Stimulated activated CD4-positive, alpha-beta T cell treated with anti-CD3 and anti-CD28 coated beads, Interleukin-4, amount 100 ng/mL, for 48 hours (primary cell): ENCODE measurements at regions not wholly inside any gene's neighbourhood (a gene's known extent, or its start where the extent isn't known, plus 50 kb on each side); places are given as distances from the start of the nearest gene placed in this dataset.
"Not testable (repeated sequence)": the region's sequence is repeated elsewhere in the genome, so short reads cannot be mapped to it uniquely, and the experiment has no call there.

ENCODE experiments used
- DNase-seq, 2 donors: peaks; one replicate each; pipeline ENCODE4 v3.0.0-alpha.2; 2020; ENCODE audit warnings: low read depth in 2 of 2

DNA sequence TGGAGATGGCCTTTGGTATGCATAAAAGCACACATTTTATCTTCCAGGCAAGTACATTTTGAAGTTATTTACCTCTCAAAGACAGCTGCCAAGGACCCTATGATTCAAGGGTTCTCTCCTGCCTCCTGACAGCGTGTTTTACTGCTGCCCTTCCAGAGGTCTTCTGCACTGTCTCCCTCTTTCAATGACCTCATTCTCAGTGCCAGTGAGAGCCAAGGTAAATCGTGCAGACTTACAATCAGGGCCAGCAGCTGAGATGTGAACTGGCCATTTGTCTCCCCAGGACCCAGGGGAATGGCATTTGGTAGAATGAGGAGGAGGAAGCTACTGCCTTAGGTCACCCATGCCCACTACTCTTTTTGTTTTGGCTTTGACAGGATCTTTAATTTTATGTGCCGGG lies 84.2 kb upstream of the FGGY start:
- DNase-seq, result no peak

DNA sequence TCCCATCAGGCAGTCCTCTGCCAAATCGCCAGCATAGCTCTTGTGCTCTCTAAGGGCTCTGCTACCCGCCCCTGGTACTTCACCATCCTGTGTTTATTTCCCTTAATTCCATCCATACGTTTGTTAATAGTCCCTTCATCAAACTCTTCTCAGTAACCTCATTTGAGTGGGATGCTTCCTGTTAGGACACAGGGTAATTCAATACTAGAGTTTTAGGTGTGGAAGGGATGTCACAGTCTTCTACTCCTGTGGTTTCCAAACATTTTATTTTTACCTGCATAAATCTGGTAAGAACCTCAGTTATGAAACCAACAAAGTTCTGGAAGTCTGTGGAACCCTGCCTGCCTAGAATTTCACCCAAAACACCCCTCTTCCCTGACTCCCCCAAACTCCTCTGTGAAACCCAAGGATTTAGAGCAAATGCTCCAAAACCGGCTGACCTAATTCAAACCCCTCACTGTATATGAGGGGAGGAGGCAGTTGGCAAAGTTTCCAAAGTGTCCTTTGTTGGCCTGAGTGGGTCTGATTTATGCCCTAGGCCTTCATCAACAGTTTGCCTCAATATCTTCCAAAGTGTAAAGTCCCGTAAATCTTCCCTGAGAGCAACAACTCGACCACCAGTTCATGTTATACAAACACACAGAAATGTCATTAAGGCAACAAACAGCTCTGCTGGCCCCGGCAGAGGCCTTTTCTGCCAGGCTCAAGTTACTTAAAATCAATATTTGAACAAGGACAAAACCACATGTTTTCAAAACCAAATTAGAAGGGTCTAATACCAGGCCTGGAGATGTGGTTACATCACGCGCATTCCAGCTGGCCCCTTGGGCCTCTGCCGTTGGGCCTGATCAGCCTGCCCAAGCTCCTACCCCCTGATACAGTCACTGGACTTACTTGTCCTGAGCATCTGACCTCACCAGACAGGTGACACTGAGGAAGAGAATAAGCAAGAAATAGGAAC lies 82.4 kb upstream of the FGGY start:
- no peak for DNase-seq

DNA sequence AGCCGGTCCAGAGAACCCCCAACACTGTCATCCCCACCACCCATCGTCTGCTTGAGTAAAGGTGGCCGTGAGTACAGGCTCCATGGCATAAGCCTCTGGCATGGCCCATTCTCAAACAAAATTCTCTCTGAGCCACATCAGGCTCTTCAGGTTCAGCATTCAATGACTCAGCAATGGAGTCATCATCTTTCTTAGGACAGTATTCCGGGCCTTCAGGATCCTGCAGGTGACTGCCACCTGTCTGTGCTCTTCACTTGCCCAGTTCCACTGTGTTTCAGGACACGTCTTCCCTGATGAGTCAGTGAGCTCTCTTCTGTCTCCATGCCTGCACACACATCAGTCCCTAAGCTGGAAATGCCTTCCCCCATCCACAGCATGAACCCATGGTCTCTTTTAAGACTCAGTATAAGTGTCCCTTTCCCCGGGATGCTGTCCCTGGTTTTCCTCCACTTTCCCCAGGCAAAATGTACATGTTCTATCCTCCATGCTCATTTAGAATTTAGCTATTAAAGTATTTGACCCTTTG lies 81.1 kb upstream of the FGGY start:
- DNase-seq, result no peak

DNA sequence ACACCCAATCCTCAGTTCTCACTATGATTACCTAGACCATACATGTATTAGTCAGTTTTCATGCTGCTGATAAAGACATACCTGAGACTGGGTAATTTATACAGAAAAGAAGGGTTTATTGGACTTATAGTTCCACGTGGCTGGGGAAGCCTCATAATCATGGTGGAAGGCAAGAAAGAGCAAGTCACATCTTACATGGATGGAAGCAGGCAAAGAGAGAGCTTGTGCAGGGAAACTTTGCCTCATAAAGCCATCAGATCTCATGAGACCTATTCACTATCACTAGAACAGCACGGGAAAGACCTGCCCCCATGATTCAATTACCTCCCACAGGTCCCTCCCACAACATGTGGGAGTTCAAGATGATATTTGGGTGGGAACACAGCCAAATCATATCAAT lies 79.5 kb upstream of the FGGY start:
- DNase-seq, result not testable (repeated sequence)

DNA sequence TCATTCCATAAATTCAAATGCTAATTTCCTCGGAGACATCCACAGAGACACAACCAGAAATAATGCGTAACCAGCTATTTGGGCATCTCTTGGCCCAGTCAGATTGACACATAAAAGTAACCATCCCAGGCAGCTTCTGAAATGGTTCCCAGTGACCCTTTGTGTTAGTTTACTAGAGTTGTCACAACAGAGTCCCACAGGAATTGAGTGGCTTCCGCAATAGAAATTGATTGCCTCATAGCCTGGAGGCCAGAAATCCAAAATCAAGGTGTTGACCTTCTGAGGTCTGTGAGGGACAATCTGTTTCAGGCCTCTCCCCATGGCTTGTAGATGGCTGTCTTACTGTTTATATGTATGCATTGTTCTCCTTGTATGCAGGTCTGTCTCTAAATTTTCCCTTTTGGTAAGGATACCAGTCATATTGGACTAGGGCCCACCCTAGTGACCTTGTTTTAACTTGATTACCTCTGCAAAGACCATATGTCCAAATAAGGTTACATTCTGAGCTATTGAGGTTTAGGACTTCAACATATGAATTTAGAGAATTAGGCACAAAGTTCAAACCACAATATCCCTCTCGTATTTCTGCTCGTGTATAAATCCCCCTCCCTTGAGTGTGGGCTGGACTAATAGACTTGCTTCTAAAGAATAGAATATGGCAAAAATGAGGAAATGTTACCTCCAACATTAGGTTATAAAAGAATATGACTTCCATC lies 78.2 kb upstream of the FGGY start:
- no peak for DNase-seq

- no peak for DNase-seq
Measured at GRCh38 chr1:59219916-59220315, 77.0 kb upstream of the FGGY start.

- no peak for DNase-seq
Measured at GRCh38 chr1:59220356-59220755, 76.5 kb upstream of the FGGY start.

DNA sequence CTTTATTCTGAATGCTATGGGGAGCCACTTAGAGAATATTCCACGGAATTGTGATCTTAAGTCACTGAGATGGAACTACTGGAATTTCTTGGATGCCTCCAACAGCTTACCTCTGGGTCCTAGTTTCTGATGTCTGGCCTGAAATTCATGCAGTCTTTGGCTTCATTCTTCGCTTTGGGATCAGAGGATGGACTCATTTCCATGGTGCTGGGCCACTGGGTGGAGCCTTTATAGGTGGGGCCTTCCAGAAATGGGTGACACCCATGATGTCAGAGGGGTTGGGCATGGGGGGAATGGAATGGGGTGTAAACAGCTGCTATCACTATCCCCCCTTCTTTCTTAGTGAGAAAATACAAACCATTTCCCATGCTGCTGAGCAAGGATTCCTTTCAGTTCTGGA lies 73.7 kb upstream of the FGGY start:
- DNase-seq, result no peak

DNA sequence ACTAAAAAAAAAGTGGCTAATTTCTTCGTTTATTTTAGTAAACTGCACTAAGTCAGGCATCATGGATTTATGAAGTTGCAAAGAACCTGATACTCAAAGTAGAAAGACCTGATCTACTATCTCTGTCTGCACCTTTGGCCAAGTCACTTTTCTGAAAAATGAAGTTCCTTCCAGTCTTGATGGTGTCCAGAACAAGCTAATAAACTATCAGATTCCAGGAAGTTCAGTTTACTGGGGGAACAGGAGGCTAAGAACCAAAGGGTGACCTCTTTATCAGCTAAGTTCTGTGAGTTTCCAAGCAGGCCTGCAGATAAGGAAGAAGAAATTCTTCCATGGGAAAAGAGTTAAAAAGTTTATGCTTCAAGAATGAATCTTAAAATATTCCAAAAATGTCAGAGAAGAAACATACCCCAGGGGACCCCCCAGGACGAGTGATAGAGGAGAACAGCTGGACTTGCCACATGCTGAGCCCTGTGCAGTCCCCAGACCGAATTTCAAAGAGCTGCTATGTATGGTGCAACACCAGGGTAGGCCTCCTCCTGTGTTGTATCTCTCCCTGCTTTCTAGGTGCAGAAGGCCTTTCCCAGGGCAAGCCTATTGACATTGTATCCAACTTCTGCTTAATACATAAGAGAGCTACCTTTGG lies 72.8 kb upstream of the FGGY start:
- no peak for DNase-seq

DNA sequence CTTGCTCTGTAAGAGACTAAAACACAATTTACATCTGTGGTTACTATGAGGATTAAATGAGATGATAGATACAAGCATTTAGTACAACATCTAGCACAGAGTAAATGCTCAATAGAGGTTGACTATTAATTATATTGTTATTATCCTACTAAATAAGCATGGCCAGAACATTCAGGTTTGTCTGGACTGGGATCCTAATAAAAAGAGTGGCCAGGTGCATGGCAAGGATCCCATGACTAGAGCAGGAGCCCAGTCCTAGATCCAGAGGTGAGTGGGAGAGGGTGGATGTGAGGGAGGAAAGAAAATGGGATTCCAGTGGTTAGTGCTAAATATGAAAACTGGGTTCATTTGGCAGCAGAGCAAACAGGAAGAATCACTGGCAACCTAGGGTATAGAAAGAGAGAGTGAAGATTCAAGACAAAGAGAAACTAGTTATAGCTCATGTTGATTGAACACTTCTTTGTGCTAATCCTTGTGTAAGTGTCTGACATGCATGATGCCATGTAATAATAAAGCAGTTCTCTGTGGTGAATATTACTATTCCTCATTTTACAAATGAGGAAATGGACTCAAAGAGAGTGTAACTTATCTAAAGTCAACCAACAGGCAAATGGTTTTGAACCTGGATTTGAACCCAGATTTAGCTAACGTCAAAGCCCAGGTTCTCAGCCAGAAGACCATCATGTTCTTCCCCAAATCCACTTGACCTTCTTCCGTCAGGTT lies 71.1 kb upstream of the FGGY start:
- no peak for DNase-seq

GRCh38 chr1:59229138-59229537 lies 67.8 kb upstream of the FGGY start:
- DNase-seq, result no peak

- DNase-seq, result no peak
Measured at GRCh38 chr1:59230622-59231021, 66.3 kb upstream of the FGGY start.

DNA sequence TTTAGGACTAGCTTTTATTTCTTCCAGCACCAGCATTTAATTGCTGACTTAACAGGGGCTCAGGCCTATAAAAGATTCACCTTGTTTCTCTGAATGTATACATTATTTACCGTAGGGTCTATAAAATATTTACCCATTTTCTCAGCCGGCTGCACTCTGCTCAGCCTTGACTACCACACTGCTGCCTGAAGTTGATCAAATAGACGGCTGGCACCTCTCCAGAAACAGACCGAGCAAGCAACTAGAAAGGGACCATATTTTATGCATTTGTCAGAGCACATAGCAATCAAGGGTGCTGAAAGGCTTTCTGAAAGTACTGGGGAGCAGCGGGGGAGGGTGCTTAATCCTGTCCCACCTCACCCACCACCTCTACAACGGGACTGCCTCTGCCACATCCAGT lies 64.7 kb upstream of the FGGY start:
- DNase-seq, result no peak

- DNase-seq, result no peak
Measured at GRCh38 chr1:59233444-59233843, 63.5 kb upstream of the FGGY start.

- no peak for DNase-seq
Measured at GRCh38 chr1:59236721-59237545, 60.0 kb upstream of the FGGY start.

GRCh38 chr1:59237900-59238299 lies 59.0 kb upstream of the FGGY start:
- DNase-seq, result no peak

- DNase-seq, result no peak
Measured at GRCh38 chr1:59238333-59238934, 58.5 kb upstream of the FGGY start.

DNA sequence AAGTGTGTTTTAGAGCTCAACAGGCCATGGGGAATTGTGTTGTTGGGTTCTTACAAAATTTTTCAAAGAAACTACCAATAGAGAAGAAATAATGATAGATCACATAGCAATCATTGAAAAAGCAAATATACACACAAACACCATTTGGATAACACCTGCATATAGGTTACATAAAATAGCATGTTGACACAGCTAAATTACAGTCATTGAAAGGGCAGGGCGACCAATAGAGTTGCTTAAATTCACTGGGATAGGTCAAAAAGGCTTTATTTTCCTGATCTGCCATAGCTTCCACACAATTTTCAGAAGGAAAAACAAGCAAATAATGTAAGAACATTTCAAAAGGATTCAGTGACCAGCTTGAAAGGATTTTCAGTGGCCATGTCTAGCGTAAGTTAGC lies 57.9 kb upstream of the FGGY start:
- DNase-seq, result no peak

GRCh38 chr1:59241909-59242308 lies 55.0 kb upstream of the FGGY start:
- DNase-seq, result no peak

GRCh38 chr1:59242370-59242769 lies 54.5 kb upstream of the FGGY start:
- DNase-seq, result no peak
